ENCODE measurements at regions not wholly inside any gene's neighbourhood (a gene's known extent, or its start where the extent isn't known, plus 50 kb on each side); places are given as distances from the start of the nearest gene placed in this dataset.
A peak's percentile ranks its signal among the peaks of the same experiment; 100 is the strongest.

DNA sequence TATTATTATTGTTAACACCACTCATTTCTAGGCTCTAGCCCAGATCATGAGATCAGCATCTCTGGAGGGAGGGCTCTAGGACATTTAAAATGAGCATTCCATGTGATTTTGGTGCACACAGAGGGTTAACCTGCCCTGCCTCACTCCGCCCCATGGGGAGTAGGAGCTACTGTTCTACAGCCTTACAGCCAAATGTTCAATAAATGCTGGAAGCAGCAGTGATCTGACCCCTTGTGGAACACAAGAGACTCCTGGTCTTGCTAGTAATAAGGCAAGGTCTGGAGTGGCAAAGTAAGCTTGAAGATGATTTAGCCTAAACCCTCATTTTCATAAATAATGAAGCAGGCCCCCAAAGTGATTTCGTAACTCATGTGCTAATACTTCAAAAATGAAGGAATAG, 166.4 kb upstream of the EOMES start:
- no peaks in the 10 kb centered on the region for H3K27me3 Mint-ChIP-seq
- peaks cover 22% of the 10 kb centered on the region in 2 donors for H3K9me3 Mint-ChIP-seq
- no peak overlapping the region for H3K4me3 Mint-ChIP-seq
- H3K4me1 Mint-ChIP-seq: peaks cover 11% of the 10 kb centered on the region
- no peak overlapping the region for H3K27ac Mint-ChIP-seq
- no peak for DNase-seq
- no peak for ATAC-seq

DNA sequence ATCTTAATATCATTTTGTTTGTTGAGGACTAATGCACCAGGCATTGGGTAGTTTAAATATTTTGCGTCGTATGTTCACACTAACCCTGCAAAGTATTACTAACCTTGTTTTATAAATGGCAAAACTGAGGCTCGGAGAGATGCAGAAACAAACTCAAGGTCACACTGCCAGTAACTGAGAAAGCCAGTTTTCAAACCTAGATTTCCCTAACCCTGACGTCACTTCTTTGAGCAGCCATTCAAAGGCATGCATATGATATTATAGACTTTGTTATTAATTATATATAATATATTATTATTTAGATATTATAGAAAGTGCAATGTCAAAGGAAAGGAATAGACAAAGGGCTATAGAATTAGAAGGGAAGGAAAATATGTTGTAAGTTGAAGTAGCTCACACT, 167.6 kb upstream of the EOMES start:
- ATAC-seq (no peak), DNase-seq (no peak)
- H3K9me3 Mint-ChIP-seq: peaks cover 33 to 34% of the 10 kb centered on the region in 2 donors
- H3K4me3 Mint-ChIP-seq: no peak overlapping the region
- H3K27me3 Mint-ChIP-seq: no peaks in the 10 kb centered on the region
- H3K4me1 Mint-ChIP-seq: peaks cover 11% of the 10 kb centered on the region
- no peak overlapping the region for H3K27ac Mint-ChIP-seq

DNA sequence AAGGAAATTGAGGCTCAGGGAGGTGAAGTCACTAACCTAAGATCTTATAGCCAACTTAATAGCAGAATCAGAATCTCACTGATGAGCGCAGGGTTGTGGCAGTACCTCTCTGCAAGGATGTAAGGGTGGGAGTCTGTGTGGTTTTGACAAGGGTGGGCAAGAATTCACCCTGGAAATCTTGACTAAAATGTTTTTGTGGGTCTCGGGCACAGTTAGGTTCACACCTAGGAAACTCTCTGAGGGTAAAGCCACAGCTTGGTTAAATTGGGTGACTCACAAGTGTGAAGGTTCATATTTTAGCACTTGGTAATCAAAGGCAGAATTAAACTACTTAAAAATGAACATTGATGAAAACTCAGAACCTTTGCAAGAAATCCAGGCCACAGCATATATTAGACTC, 178.2 kb upstream of the EOMES start:
- peak; percentile 47 to 49 for DNase-seq
- H3K9me3 Mint-ChIP-seq: peaks cover 14 to 25% of the 10 kb centered on the region in 2 donors
- peaks cover 59% of the 10 kb centered on the region for H3K4me1 Mint-ChIP-seq
- H3K27ac Mint-ChIP-seq: no peak overlapping the region
- ATAC-seq: peak; percentile 96
- no peaks in the 10 kb centered on the region for H3K27me3 Mint-ChIP-seq
- H3K4me3 Mint-ChIP-seq: peak overlapping the region; percentile 29 to 38

DNA sequence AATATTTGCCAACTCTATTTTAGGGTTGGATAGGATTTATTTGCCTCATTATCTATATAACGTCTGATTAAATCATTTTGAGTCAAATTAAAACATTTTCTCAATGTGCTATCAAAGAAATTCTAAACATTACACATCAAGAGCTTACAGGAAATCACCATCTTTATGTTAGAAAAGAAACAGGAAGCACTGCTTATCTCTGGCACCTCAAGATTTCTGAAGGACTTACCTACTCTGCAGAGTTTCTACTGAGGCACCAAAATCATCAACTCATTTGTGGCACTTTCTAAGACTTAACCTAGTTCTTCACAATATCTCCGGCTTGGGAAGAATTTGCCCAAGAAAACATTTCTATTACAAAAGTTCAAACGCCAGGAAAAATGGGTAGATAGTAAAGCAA, 181.3 kb upstream of the EOMES start:
- DNase-seq: no peak
- no peak for ATAC-seq
- Mint-ChIP-seq H3K27ac (peak overlapping the region; percentile 88 to 97), H3K4me1 (peaks cover 73% of the 10 kb centered on the region), H3K27me3 (no peaks in the 10 kb centered on the region), H3K4me3 (peak overlapping the region; percentile 48 to 60), H3K9me3 (peaks cover 0 to 12% of the 10 kb centered on the region in 2 donors)

DNA sequence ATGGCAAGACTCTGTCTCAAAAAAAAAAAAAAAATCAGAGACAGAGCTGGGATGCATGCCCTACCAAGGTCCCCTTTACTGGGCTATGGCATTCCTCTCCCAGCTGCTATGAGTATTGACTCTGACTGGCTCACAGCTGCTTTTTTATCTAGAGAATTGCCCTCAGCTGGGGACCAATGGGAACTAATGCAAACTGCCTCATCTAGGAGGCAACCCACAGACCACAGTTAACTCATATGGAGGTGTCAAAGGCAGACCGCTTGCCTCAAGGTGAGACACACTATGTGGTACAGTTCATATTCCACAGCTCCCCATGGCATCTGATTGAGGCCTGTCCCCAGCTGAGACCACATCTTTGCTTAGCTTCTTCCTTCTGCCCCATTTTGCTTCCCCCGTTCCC, 183.5 kb upstream of the EOMES start:
- H3K9me3 Mint-ChIP-seq: peaks cover 0 to 5% of the 10 kb centered on the region in 2 donors
- peaks cover 57% of the 10 kb centered on the region for H3K4me1 Mint-ChIP-seq
- DNase-seq: peak; percentile 12 to 67
- peak; percentile 99 for ATAC-seq
- H3K27ac Mint-ChIP-seq: no peak overlapping the region
- H3K27me3 Mint-ChIP-seq: no peaks in the 10 kb centered on the region
- no peak overlapping the region for H3K4me3 Mint-ChIP-seq

DNA sequence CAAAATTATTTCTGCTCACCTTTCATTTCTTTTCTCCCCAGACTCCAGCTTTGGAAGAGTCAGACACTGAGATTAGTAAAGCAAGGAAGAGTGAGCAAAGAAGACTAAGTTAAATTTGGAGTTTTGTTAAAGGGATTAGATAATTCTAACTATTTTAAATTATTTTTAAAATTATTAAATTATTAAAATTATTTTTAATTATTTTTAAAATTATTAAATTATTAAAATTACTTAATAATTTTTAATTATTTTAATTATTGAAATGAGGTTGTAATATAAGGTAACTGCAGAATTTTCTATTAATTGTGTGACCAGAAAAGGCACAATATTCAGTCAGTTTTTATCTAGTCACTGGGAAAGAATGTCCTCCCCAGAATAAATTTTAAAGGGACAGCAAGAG, 185.0 kb upstream of the EOMES start:
- H3K9me3 Mint-ChIP-seq: peaks cover 0 to 5% of the 10 kb centered on the region in 2 donors

DNA sequence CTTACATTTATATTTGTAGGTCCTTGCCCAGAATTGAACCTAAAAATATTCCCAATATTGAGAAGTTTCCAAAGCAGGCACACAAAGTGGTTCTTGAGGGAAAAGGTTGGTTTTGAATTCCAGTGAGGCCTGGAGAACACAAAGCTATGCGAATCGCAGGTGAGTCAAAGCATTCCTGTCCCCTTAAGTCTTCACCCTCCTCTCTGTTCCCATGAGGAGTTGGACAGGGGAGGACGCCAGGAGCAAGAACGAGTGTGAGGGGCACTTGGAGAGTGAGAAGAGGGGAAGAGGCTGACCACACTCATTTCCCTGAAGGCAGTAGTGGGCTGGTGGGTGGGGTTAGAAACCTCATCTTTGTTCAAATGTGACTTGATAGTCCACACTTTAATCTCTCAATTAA, 185.8 kb upstream of the EOMES start:
- Mint-ChIP-seq H3K4me1 (peaks cover 42% of the 10 kb centered on the region), H3K4me3 (no peak overlapping the region), H3K27ac (no peak overlapping the region), H3K27me3 (no peaks in the 10 kb centered on the region), H3K9me3 (peaks cover 0 to 2% of the 10 kb centered on the region in 2 donors)
- ATAC-seq: no peak
- DNase-seq: no peak

More for the DNA sequence above, 185.0 kb upstream of the EOMES start:
- Mint-ChIP-seq H3K4me3 (no peak overlapping the region), H3K4me1 (peaks cover 45% of the 10 kb centered on the region), H3K27ac (no peak overlapping the region), H3K27me3 (no peaks in the 10 kb centered on the region)
- no peak for ATAC-seq
- DNase-seq: no peak

DNA sequence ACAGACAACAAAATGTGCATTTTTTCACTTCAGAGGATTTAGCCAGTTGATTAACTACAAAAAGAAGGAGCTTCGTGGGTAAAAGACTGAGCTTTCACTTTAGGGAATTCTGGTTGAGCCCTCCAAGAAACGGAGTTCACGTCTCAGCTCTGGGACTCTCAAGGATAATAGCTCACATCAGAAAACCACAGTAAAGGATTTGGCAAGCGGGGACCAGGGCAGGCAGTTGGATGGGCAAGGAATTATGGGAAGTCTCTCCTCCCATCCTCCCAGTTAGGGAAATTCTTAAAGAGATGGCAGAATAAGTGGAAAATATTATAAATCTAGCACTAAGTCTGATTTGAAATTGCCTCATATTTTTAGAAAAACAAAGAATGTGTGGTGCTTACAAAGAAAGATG, 188.3 kb upstream of the EOMES start:
- Mint-ChIP-seq H3K4me1 (peaks cover 30% of the 10 kb centered on the region), H3K9me3 (no peaks in the 10 kb centered on the region), H3K27me3 (no peaks in the 10 kb centered on the region), H3K4me3 (no peak overlapping the region), H3K27ac (no peak overlapping the region)
- ATAC-seq (no peak), DNase-seq (no peak)

DNA sequence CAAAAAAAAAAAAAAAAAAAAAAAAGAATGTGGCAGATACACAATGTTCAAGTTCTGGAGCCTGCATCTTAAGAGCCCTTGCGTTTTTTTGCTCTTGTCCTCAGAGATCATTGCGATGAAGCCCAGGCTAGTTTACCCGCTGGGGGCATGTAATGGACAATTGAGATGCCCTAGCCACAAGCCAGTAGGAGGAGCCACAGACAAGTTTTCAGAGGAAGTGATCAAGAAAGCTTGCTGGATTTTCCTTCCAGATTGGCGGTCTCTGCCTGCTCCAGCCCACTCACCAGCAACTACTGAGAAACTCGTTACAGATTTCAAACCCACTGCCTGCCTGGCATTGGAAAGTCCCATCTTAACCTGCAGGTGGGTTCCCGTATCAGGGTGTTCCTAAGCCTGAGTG, 192.1 kb upstream of the EOMES start:
- Mint-ChIP-seq H3K27ac (peak overlapping the region in 1 of 2 donors; percentile 45), H3K4me3 (no peak overlapping the region), H3K27me3 (no peaks in the 10 kb centered on the region), H3K9me3 (peaks cover 0 to 8% of the 10 kb centered on the region in 2 donors), H3K4me1 (peaks cover 16% of the 10 kb centered on the region)
- no peak for DNase-seq
- ATAC-seq: no peak

DNA sequence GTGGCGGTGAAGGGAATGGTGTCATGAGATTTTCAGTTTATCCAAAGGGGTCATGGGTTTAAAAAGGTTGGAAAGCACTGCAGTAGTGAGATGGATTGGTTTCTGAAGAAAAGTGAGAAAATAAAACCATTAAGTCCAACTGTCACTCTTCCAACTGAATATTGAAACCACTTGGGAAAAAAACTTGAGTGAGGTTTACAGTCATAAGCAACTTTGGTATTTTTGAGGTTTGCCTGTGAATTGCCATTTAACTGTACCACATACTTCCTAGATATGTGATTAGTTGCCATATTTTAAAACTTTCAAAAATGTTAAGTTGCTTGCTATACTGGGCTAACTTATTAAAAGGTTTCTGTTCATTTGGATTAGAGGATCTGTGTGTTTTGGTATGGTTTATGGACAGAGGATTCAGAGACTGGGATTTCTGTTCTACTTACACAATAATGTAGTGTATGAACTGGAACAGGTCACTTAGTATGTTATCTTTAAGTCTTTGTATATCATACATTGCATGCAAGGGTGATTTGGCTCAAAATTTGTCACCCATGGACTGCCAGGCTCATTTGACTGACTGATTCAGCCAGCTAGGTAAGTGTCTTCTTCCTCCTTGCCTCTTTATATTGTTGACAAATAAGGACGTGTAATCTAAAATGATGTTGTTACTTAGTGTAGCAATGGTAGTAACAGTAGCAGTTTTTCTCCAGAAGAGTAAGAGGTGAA, 201.4 kb upstream of the EOMES start:
- DNase-seq (no peak), ATAC-seq (peak; percentile 45)
- Mint-ChIP-seq H3K27me3 (no peaks in the 10 kb centered on the region), H3K9me3 (peaks cover 0 to 5% of the 10 kb centered on the region in 2 donors), H3K27ac (no peak overlapping the region), H3K4me3 (no peak overlapping the region), H3K4me1 (peaks cover 40% of the 10 kb centered on the region)

DNA sequence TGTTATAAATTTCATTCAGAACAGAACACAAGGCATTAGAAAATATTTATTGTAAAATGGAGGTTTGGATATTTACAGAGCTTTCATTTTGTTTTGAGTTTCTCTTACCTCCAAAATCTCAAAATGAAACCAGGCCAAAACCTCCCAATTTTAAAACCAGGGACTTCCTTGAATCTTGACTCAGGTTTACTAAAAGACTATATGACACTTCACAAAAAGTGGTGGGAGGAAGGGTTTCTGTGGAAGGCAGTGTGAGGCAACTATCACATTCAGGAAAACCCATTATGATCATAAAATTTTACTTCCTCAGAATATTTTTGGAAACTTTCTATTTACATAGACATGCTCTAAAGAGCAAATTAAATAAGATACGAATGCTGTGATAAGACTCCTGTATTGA, 205.8 kb upstream of the EOMES start:
- Mint-ChIP-seq H3K27me3 (no peaks in the 10 kb centered on the region), H3K9me3 (peaks cover 0 to 8% of the 10 kb centered on the region in 2 donors), H3K4me1 (peaks cover 54% of the 10 kb centered on the region), H3K4me3 (peak overlapping the region; percentile 5 to 53), H3K27ac (peak overlapping the region; percentile 30 to 65)
- ATAC-seq: peak; percentile 69
- no peak for DNase-seq

DNA sequence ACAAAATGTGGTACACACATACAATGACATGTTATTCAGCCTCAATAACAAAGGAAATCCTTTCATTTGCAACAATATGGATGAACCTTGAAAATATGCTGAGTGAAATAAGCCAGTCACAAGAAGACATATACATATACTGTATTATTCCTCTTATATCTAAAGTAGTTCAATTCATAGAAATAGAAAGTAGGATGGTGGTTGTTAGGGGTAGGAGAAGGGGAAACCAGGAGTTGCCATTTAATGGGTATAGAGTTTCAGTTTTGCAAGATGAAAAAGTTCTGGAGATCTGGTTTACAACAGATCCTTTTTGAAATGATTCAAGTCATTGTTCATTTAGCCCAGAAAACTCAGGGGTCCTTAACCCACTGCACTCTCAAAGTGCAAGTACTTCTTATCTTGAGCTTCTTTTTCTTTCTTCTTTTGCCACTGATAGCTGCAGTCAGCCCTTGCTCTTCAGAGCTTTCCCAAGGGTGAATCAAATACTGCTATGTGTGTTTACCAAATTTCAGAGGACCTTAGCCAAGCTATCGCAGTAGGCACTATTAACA, 208.0 kb upstream of the EOMES start:
- H3K4me3 Mint-ChIP-seq: peak overlapping the region in 1 of 2 donors; percentile 10
- ATAC-seq (peak; percentile 60), DNase-seq (no peak)
- H3K9me3 Mint-ChIP-seq: peaks cover 0 to 15% of the 10 kb centered on the region in 2 donors
- H3K27me3 Mint-ChIP-seq: no peaks in the 10 kb centered on the region
- H3K27ac Mint-ChIP-seq: peak overlapping the region in 1 of 2 donors; percentile 59
- peaks cover 34% of the 10 kb centered on the region for H3K4me1 Mint-ChIP-seq

DNA sequence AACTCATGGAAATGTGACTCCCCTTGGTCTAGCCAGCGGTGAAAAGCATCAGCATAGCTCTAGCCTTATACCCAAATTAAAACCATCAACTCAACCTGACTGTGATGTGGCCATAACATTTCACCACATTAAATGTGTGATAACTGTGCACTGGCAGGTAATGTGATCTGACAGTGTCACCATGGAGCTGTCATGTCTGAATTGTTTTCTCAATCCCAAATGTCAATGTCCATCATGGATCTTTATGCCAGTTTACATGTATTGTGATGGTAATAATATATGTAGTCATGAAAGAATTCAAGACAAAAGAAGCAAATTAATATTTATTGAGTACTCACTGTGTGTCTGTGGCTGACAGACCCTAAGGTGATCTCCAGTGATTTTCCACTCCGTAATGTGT, 213.4 kb upstream of the EOMES start:
- no peak overlapping the region for H3K27ac Mint-ChIP-seq

DNA sequence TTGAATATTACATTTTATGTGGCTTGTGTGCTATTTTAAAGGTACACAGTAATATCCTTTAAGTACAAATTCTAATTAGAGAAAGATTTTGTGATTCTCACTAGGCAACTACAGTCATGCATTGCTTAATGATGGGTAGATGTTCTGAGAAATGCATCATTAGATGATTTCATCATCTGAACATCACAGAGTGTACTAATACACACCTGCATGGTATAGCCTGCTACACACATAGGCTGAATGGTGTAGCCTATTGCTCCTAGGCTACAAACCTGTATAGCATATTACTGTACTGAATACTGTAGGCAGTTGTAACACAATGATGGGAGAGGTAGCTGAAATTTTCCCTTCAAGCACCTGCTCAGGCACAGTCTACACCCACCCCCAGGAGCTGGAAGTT, 217.4 kb upstream of the EOMES start:
- H3K9me3 Mint-ChIP-seq: peaks cover 0 to 5% of the 10 kb centered on the region in 2 donors
- H3K27ac Mint-ChIP-seq: no peak overlapping the region
- no peaks in the 10 kb centered on the region for H3K27me3 Mint-ChIP-seq
- ATAC-seq: no peak
- peaks cover 10% of the 10 kb centered on the region for H3K4me1 Mint-ChIP-seq
- H3K4me3 Mint-ChIP-seq: no peak overlapping the region
- DNase-seq: no peak

More for the DNA sequence above, 213.4 kb upstream of the EOMES start:
- peaks cover 14% of the 10 kb centered on the region for H3K4me1 Mint-ChIP-seq
- DNase-seq (no peak), ATAC-seq (no peak)
- no peak overlapping the region for H3K4me3 Mint-ChIP-seq
- H3K9me3 Mint-ChIP-seq: peaks cover 0 to 15% of the 10 kb centered on the region in 2 donors
- no peaks in the 10 kb centered on the region for H3K27me3 Mint-ChIP-seq

DNA sequence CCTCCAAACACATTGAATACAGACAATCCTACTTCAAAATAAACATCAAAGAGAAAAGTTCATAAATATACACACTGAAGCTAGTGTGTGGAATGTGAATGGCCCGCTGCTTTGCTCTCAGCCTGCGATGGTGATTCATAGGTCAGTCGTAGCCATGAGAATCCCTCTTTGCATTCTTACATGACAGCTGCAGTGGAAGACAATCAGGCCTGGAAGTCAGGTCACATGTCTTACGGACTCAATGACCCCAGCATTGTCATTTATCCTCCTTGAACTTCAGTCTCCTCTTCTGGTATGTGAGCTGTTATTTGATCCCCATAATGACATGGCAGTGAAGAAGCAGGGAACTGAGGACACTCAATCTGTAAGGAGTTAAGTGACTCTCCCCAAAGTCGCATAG, 217.8 kb upstream of the EOMES start:
- H3K9me3 Mint-ChIP-seq: peaks cover 0 to 5% of the 10 kb centered on the region in 2 donors
- ATAC-seq (no peak), DNase-seq (no peak)
- peaks cover 10% of the 10 kb centered on the region for H3K4me1 Mint-ChIP-seq
- no peak overlapping the region for H3K27ac Mint-ChIP-seq
- H3K4me3 Mint-ChIP-seq: no peak overlapping the region
- no peaks in the 10 kb centered on the region for H3K27me3 Mint-ChIP-seq

DNA sequence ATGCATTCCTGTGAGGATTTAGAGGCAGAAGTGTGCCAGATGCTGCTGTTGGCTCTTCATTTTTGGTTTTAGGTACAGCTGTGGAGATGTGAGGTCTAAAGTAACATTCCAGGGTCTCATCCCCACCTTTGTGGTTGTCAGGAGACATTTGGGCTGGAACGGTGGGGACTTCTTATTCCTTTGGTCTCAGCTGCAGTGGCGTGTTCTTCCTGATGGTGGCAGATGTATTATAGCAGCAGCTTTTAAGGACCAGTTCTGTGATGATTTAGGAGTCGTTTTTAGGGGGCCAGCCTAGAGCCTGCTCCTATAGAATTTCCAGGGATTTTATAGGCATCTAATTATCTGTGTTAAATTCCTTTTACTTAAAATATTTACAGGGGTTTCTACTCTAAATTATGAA, 221.0 kb upstream of the EOMES start:
- Mint-ChIP-seq H3K27me3 (no peaks in the 10 kb centered on the region), H3K27ac (no peak overlapping the region), H3K9me3 (no peaks in the 10 kb centered on the region), H3K4me1 (no peaks in the 10 kb centered on the region), H3K4me3 (no peak overlapping the region)
- DNase-seq (no peak), ATAC-seq (no peak)

Measured in stimulated activated naive CD8-positive, alpha-beta T cell treated with anti-CD3 and anti-CD28 coated beads, Interleukin-15, amount 100 ng/mL, for 72 hours (primary cell).